SK-N-SH treated with all-trans-retinoic acid at 6 μM for 48 hours (cell line): ENCODE measurements at regions not wholly inside any gene's neighbourhood (a gene's known extent, or its start where the extent isn't known, plus 50 kb on each side); places are given as distances from the start of the nearest gene placed in this dataset.

Experiments used
- BACH2 ChIP-seq: fragments of 250-450 bp; sonication (Bioruptor Pico); IDR thresholded peaks from 2 replicates; pipeline ENCODE4 v1.9.0; 2021; ENCODE audit warnings: mild to moderate bottlenecking, borderline replicate concordance
- CREB5 ChIP-seq: fragments of 250-450 bp; sonication (Bioruptor Pico); IDR thresholded peaks from 2 replicates; pipeline ENCODE4 v1.5.1; 2020; ENCODE audit warnings: low read depth, mild to moderate bottlenecking, moderate library complexity
- CSDC2 ChIP-seq: fragments of 250-450 bp; sonication (Bioruptor Pico); IDR thresholded peaks from 2 replicates; pipeline ENCODE4 v1.5.0; 2020; ENCODE audit warnings: mild to moderate bottlenecking, moderate library complexity
- CSRNP3 ChIP-seq: fragments of 250-450 bp; sonication (Bioruptor Pico); IDR thresholded peaks from 2 replicates; pipeline ENCODE4 v1.5.1; 2021; ENCODE audit warnings: mild to moderate bottlenecking, moderate library complexity
- PATZ1 ChIP-seq: fragments of 250-450 bp; sonication (Bioruptor Pico); IDR thresholded peaks from 2 replicates; pipeline ENCODE4 v1.8.0; 2020; ENCODE audit warnings: mild to moderate bottlenecking, moderate library complexity, borderline replicate concordance
- RARB ChIP-seq: fragments of 250-450 bp; sonication (Bioruptor Pico); IDR thresholded peaks from 2 replicates; pipeline ENCODE4 v1.8.0; 2021; ENCODE audit warnings: mild to moderate bottlenecking, moderate library complexity
- SNAI2 ChIP-seq: fragments of 250-450 bp; sonication (Bioruptor Pico); IDR thresholded peaks from 2 replicates; pipeline ENCODE4 v1.5.0; 2020; ENCODE audit warnings: mild to moderate bottlenecking, moderate library complexity
- TCF4 ChIP-seq: fragments of 250-450 bp; sonication (Bioruptor Pico); IDR thresholded peaks from 2 replicates; pipeline ENCODE4 v1.8.0; 2021; ENCODE audit warnings: mild to moderate bottlenecking, moderate library complexity, borderline replicate concordance
- TOX ChIP-seq: fragments of 250-450 bp; sonication (Bioruptor Pico); IDR thresholded peaks from 2 replicates; pipeline ENCODE4 v1.8.0; 2021; ENCODE audit warnings: mild to moderate bottlenecking, moderate library complexity, borderline replicate concordance
- ZFP3 ChIP-seq: fragments of 250-450 bp; sonication (Bioruptor Pico); IDR thresholded peaks from 2 replicates; pipeline ENCODE4 v1.5.0; 2020; ENCODE audit warnings: mild to moderate bottlenecking, moderate library complexity
- ZFP30 ChIP-seq: fragments of 450-650 bp; formaldehyde crosslinking; IDR thresholded peaks from 2 replicates; pipeline ENCODE4 v1.5.0; 2022; ENCODE audit warnings: mild to moderate bottlenecking, moderate library complexity
- ZNF8 ChIP-seq: fragments of 450-650 bp; formaldehyde crosslinking; IDR thresholded peaks from 2 replicates; pipeline ENCODE4 v1.5.0; 2020; ENCODE audit warnings: mild to moderate bottlenecking, moderate library complexity

GRCh38 chr4:38590046-38590445, 74.0 kb upstream of the KLF3 start:
- no peak for TF ChIP-seq CSRNP3
- TF ChIP-seq TCF4 = no peak
- TF ChIP-seq BACH2 (CRISPR knock-in tag) = no peak
- TF ChIP-seq CSDC2 (CRISPR knock-in tag) = no peak
- no peak for TF ChIP-seq ZFP30 (CRISPR knock-in tag)
- TF ChIP-seq SNAI2 (CRISPR knock-in tag) = no peak
- TF ChIP-seq ZNF8 (CRISPR knock-in tag) = no peak
- TF ChIP-seq PATZ1 (CRISPR knock-in tag) = no peak
- TF ChIP-seq RARB = no peak
- TF ChIP-seq TOX (CRISPR knock-in tag) = no peak
- TF ChIP-seq CREB5 (CRISPR knock-in tag) = no peak
- TF ChIP-seq ZFP3 (CRISPR knock-in tag) = no peak
